ENCODE measurements at regions not wholly inside any gene's neighbourhood (a gene's known extent, or its start where the extent isn't known, plus 50 kb on each side); places are given as distances from the start of the nearest gene placed in this dataset.

DNA sequence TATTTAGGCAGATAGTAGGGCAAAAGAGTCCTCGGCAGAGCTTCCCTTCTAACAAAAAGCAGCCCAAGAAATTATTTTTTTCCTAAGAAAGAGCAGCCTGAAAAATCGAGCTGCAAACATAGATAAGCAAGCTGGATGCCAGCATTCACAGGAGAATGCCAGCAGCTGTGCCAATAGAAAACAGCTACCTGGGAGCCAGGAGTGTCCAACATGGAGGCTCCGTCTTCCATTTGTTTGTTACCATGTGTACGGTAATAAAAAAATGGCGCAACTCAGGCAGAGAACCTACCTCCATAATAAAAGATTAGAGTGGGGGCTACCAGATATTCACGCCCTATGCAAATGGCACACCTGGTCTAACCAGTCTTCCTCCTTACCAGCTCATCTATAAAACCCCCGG, 77.6 kb upstream of the IPO5 start:
- TF ChIP-seq, protein P1, sequence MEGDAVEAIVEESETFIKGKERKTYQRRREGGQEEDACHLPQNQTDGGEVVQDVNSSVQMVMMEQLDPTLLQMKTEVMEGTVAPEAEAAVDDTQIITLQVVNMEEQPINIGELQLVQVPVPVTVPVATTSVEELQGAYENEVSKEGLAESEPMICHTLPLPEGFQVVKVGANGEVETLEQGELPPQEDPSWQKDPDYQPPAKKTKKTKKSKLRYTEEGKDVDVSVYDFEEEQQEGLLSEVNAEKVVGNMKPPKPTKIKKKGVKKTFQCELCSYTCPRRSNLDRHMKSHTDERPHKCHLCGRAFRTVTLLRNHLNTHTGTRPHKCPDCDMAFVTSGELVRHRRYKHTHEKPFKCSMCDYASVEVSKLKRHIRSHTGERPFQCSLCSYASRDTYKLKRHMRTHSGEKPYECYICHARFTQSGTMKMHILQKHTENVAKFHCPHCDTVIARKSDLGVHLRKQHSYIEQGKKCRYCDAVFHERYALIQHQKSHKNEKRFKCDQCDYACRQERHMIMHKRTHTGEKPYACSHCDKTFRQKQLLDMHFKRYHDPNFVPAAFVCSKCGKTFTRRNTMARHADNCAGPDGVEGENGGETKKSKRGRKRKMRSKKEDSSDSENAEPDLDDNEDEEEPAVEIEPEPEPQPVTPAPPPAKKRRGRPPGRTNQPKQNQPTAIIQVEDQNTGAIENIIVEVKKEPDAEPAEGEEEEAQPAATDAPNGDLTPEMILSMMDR (conservative IDR thresholded peaks at IDR 0.05; ENCODE audit: low read depth): no peak
- CTCF ChIA-PET: no interaction called here
- no peak for DNase-seq (ENCODE audit: low spot score)
- no peak overlapping the region for H3K27ac ChIP-seq
- POLR2A ChIA-PET (ENCODE audit: low non-redundant PET): no interaction called here

- H3K27ac ChIP-seq: no peak overlapping the region
- TF ChIP-seq, protein P1 (conservative IDR thresholded peaks at IDR 0.05; ENCODE audit: low read depth): no peak
- DNase-seq (ENCODE audit: low spot score): no peak
- CTCF ChIA-PET: interaction anchor here (1.9 kb wide), 1 partner anchor 17 kb away, joined by 5 read pairs; no protein-coding TSS in a partner anchor
- POLR2A ChIA-PET (ENCODE audit: low non-redundant PET): no interaction called here
These were observed 74.8 kb upstream of the IPO5 start for GRCh38 chr13:97878431-97879375.

DNA sequence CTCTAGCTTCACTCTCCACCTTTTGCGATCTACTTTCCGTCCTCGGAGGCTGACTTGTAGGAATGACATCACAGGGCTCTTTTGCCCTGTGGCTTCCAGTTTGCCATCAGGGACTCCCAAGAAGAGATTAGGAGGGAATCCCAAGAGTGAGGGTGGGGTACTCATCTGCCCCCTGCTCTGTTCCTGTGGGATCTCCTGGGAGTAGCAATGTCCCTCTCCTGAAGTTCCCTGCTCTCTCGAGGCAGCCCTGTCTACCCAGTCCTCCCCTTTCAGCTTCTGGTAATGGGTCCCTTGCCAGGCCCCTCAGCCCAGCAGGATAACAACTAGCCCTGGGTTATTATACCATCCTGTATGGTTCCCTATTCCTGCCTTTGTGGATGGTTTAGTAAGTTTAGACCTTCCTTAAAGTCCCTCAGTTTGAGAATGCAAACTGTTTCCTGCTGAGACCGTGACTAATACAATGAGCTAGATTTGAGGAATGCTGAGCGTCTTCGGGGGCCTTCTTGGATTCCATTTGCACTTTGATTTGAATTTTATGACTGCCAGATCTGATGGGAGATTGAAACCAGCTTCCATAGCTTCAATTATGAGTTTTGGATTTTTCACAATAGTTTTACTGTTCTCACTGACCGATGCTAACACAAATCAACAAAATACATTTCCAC, 73.7 kb upstream of the IPO5 start:
- DNase-seq (ENCODE audit: low spot score): peak; percentile 69
- POLR2A ChIA-PET (ENCODE audit: low non-redundant PET): no interaction called here
- peak overlapping the region; percentile 65; the same call in 1 of the 2 replicates for H3K27ac ChIP-seq
- CTCF ChIA-PET: interaction anchor here (1.9 kb wide), 1 partner anchor 18 kb away, joined by 5 read pairs; no protein-coding TSS in a partner anchor
- TF ChIP-seq, protein P1 (conservative IDR thresholded peaks at IDR 0.05; ENCODE audit: low read depth): no peak

GRCh38 chr13:97880311-97880675, 73.2 kb upstream of the IPO5 start:
- POLR2A ChIA-PET (ENCODE audit: low non-redundant PET): no interaction called here
- TF ChIP-seq, protein P1 (conservative IDR thresholded peaks at IDR 0.05; ENCODE audit: low read depth): no peak
- CTCF ChIA-PET: no interaction called here
- H3K27ac ChIP-seq: no peak overlapping the region
- no peak for DNase-seq (ENCODE audit: low spot score)

DNA sequence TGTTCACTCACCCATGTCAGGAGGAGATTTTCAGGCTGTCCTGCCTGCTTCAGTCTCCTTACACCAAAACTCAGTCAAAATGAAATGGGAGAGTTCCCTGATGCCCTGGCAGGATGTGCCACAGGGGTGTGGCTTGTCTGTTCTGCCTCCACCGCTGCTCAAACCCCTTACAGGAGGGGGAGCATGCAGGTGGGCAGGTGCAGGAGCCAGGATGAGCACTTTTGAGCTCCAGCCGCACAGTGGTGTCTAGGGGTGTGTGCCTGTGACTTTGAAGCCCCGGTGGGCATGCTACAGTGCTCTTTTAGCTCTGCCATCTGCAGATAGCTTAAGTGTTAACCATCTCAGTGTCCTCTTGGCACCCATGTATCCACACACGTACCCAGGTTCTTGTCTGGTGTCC, 71.9 kb upstream of the IPO5 start:
- ChIA-PET POLR2A (ENCODE audit: low non-redundant PET) (no interaction called here), CTCF (no interaction called here)
- no peak for DNase-seq (ENCODE audit: low spot score)
- TF ChIP-seq, protein P1 (conservative IDR thresholded peaks at IDR 0.05; ENCODE audit: low read depth): no peak
- no peak overlapping the region for H3K27ac ChIP-seq

- ChIA-PET CTCF (no interaction called here), POLR2A (ENCODE audit: low non-redundant PET) (no interaction called here)
- H3K27ac ChIP-seq: no peak overlapping the region
- TF ChIP-seq, protein P1 (conservative IDR thresholded peaks at IDR 0.05; ENCODE audit: low read depth): no peak
- DNase-seq (ENCODE audit: low spot score): no peak
These were observed 70.1 kb upstream of the IPO5 start for GRCh38 chr13:97883396-97883795.

Measured in RWPE1 (cell line).